GM23338 (cell line): ENCODE measurements at regions not wholly inside any gene's neighbourhood (a gene's known extent, or its start where the extent isn't known, plus 50 kb on each side); places are given as distances from the start of the nearest gene placed in this dataset.

ENCODE experiments used
- ATAC-seq: fragments of 200-7000 bp; cut with Tn5 transposase; 3 replicates; pipeline ENCODE4 v1.9.1; 2020
- DNase-seq: peaks from one replicate; pipeline ENCODE4 v3.0.0-alpha.2; 2015; ENCODE audit warnings: low spot score
- H2AFZ ChIP-seq: fragments of 200-600 bp; sonication (generic); 2 replicates; pipeline ENCODE4 v1.8.0; 2016; ENCODE audit warnings: antibody characterized with exemption, mild to moderate bottlenecking, moderate library complexity
- H3F3A ChIP-seq: fragments of 200-600 bp; sonication (generic); replicated peaks from 2 replicates; pipeline ENCODE4 v1.8.0; 2017; ENCODE audit warnings: antibody characterized with exemption, mixed run types, low read depth
- H3K27ac ChIP-seq: fragments of 200-600 bp; sonication (generic); 2 replicates; pipeline ENCODE4 v1.6.1; 2016; ENCODE audit warnings: low read depth
- H3K27me3 ChIP-seq: fragments of 200-600 bp; sonication (generic); 2 replicates; pipeline ENCODE4 v1.8.0; 2016; ENCODE audit warnings: mild to moderate bottlenecking, mixed run types, moderate library complexity; ENCODE audit not compliant: insufficient read depth
- H3K36me3 ChIP-seq: fragments of 200-600 bp; sonication (generic); 2 replicates; pipeline ENCODE4 v1.8.0; 2016; ENCODE audit warnings: mild to moderate bottlenecking; ENCODE audit not compliant: insufficient read depth
- H3K4me1 ChIP-seq: fragments of 200-600 bp; sonication (generic); 2 replicates; pipeline ENCODE4 v1.8.0; 2016; ENCODE audit warnings: mild to moderate bottlenecking, moderate library complexity; ENCODE audit not compliant: insufficient read depth
- H3K4me2 ChIP-seq: fragments of 200-600 bp; sonication (generic); 2 replicates; pipeline ENCODE4 v1.7.1; 2017; ENCODE audit warnings: mixed run types
- H3K4me3 ChIP-seq: fragments of 200-600 bp; sonication (generic); 2 replicates; pipeline ENCODE4 v1.6.1; 2016; ENCODE audit warnings: mixed run types
- H3K79me2 ChIP-seq: fragments of 200-600 bp; sonication (generic); replicated peaks from 2 replicates; pipeline ENCODE4 v1.8.0; 2017; ENCODE audit warnings: mild to moderate bottlenecking; ENCODE audit not compliant: insufficient read depth
- H3K9me2 ChIP-seq: fragments of 200-600 bp; sonication (generic); 2 replicates; pipeline ENCODE4 v1.8.0; 2017; ENCODE audit not compliant: insufficient read depth
- H4K20me1 ChIP-seq: fragments of 200-600 bp; sonication (generic); replicated peaks from 2 replicates; pipeline ENCODE4 v1.8.0; 2017; ENCODE audit warnings: mild to moderate bottlenecking; ENCODE audit not compliant: insufficient read depth
- H3K27ac Mint-ChIP-seq: 2 replicates; pipeline ENCODE4 v1.8.0; 2020; ENCODE audit warnings: inconsistent platforms, mild to moderate bottlenecking, moderate library complexity, mixed read lengths
- H3K27me3 Mint-ChIP-seq: 3 replicates; pipeline ENCODE4 v1.8.0; 2022; ENCODE audit warnings: low read depth, mild to moderate bottlenecking, moderate library complexity, mixed read lengths, inconsistent platforms; ENCODE audit not compliant: insufficient read depth, poor library complexity
- H3K36me3 Mint-ChIP-seq: 3 replicates; pipeline ENCODE4 v1.8.0; 2021; ENCODE audit warnings: low read depth, mild to moderate bottlenecking, inconsistent platforms, moderate library complexity, mixed read lengths
- H3K4me1 Mint-ChIP-seq: 3 replicates; pipeline ENCODE4 v1.8.0; 2020; ENCODE audit warnings: mild to moderate bottlenecking, inconsistent platforms, mixed read lengths
- H3K4me3 Mint-ChIP-seq: 3 replicates; pipeline ENCODE4 v1.8.0; 2021; ENCODE audit warnings: moderate library complexity, mild to moderate bottlenecking, inconsistent platforms, mixed read lengths
- H3K9me3 Mint-ChIP-seq: 3 replicates; pipeline ENCODE4 v1.8.0; 2020; ENCODE audit warnings: moderate library complexity, mild to moderate bottlenecking, inconsistent platforms, mixed read lengths
- CREB1 ChIP-seq: fragments of 250-450 bp; sonication (Bioruptor Pico); IDR thresholded peaks from 2 replicates; pipeline ENCODE4 v1.5.0; 2020; ENCODE audit warnings: low read depth, mild to moderate bottlenecking, moderate library complexity
- ETS1 ChIP-seq: IDR thresholded peaks from 2 replicates; pipeline ENCODE4 v1.6.1; 2016; ENCODE audit warnings: antibody characterized with exemption
- EZH2 ChIP-seq: fragments of 200-600 bp; sonication (generic); IDR thresholded peaks from one replicate; pipeline ENCODE4 v1.8.0; 2017; ENCODE audit warnings: antibody characterized with exemption, mild to moderate bottlenecking, low read depth; ENCODE audit not compliant: unreplicated experiment
- EZH2phosphoT487 ChIP-seq: fragments of 200-600 bp; sonication (generic); IDR thresholded peaks from one replicate; pipeline ENCODE4 v1.8.1; 2018; ENCODE audit warnings: antibody characterized with exemption; ENCODE audit not compliant: unreplicated experiment
- JUNB ChIP-seq: IDR thresholded peaks from one replicate; pipeline ENCODE4 v1.6.1; 2016; ENCODE audit warnings: antibody characterized with exemption; ENCODE audit not compliant: unreplicated experiment
- NANOG ChIP-seq: IDR thresholded peaks from 2 replicates; pipeline ENCODE4 v1.6.1; 2016; ENCODE audit warnings: antibody characterized with exemption, borderline replicate concordance
- POLR2AphosphoS5 ChIP-seq: IDR thresholded peaks from 2 replicates; pipeline ENCODE4 v1.6.1; 2016; ENCODE audit warnings: antibody characterized with exemption, low read depth
- REST ChIP-seq: IDR thresholded peaks from one replicate; pipeline ENCODE4 v1.6.1; 2018; ENCODE audit warnings: antibody characterized with exemption; ENCODE audit not compliant: unreplicated experiment
- STAT1 ChIP-seq: IDR thresholded peaks from one replicate; pipeline ENCODE4 v1.6.1; 2016; ENCODE audit warnings: antibody characterized with exemption; ENCODE audit not compliant: unreplicated experiment
- ZNF114 ChIP-seq: fragments of 250-450 bp; sonication (Bioruptor Pico); IDR thresholded peaks from 2 replicates; pipeline ENCODE4 v1.5.0; 2020; ENCODE audit warnings: mild to moderate bottlenecking, moderate library complexity
- ZNF331 ChIP-seq: fragments of 250-450 bp; sonication (Bioruptor Pico); IDR thresholded peaks from 2 replicates; pipeline ENCODE4 v1.5.0; 2020; ENCODE audit warnings: low read depth, mild to moderate bottlenecking, moderate library complexity
- ZNF462 ChIP-seq: fragments of 250-450 bp; sonication (Bioruptor Pico); IDR thresholded peaks from 2 replicates; pipeline ENCODE4 v1.5.0; 2020; ENCODE audit warnings: mild to moderate bottlenecking, moderate library complexity
- TF ChIP-seq, protein P1 (sequence below), 2 experiments: fragments of 200-600 bp in 1 of 2; sonication (generic) in 1 of 2; conservative IDR thresholded peaks; 2 replicates each; pipeline versions ENCODE4 v1.5.1 to v1.6.1; 2016 to 2017; ENCODE audit warnings: antibody characterized with exemption in 2 of 2, low read depth in 2 of 2, mild to moderate bottlenecking in 2 of 2, moderate library complexity in 1 of 2

GRCh38 chr6:41489120-41489851 is 56.9 kb upstream of the FOXP4 start:
- DNase-seq = no peak
- Mint-ChIP-seq H3K27ac (no peak overlapping the region), H3K36me3 (no peaks in the 10 kb centered on the region), H3K27me3 (peaks cover 36% of the 10 kb centered on the region), H3K4me1 (peaks cover 67% of the 10 kb centered on the region), H3K4me3 (peak overlapping the region; percentile 7; the same call in 2 of the 3 replicates), H3K9me3 (no peaks in the 10 kb centered on the region)
- peaks cover 51% of the 10 kb centered on the region for H3K4me1 ChIP-seq
- TF ChIP-seq CREB1 = no peak
- no peak for TF ChIP-seq NANOG
- no peak for TF ChIP-seq EZH2
- no peak for TF ChIP-seq STAT1
- TF ChIP-seq, protein P1, sequence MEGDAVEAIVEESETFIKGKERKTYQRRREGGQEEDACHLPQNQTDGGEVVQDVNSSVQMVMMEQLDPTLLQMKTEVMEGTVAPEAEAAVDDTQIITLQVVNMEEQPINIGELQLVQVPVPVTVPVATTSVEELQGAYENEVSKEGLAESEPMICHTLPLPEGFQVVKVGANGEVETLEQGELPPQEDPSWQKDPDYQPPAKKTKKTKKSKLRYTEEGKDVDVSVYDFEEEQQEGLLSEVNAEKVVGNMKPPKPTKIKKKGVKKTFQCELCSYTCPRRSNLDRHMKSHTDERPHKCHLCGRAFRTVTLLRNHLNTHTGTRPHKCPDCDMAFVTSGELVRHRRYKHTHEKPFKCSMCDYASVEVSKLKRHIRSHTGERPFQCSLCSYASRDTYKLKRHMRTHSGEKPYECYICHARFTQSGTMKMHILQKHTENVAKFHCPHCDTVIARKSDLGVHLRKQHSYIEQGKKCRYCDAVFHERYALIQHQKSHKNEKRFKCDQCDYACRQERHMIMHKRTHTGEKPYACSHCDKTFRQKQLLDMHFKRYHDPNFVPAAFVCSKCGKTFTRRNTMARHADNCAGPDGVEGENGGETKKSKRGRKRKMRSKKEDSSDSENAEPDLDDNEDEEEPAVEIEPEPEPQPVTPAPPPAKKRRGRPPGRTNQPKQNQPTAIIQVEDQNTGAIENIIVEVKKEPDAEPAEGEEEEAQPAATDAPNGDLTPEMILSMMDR (conservative IDR thresholded peaks at IDR 0.05; ENCODE audit: low read depth in 2 of 2) = no peak
- TF ChIP-seq REST = no peak
- no peak for TF ChIP-seq ZNF462
- TF ChIP-seq ZNF114 = no peak
- no peak for TF ChIP-seq ZNF331 (CRISPR knock-in tag)
- TF ChIP-seq JUNB = no peak
- TF ChIP-seq ETS1 = no peak
- no peak for TF ChIP-seq POLR2AphosphoS5
- no peak for TF ChIP-seq EZH2phosphoT487
- H3K27ac ChIP-seq = no peak overlapping the region
- H3K9me2 ChIP-seq = no peaks in the 10 kb centered on the region
- H3K79me2 ChIP-seq = no peaks in the 10 kb centered on the region
- H2AFZ ChIP-seq = peak overlapping the region; percentile 83
- no peaks in the 10 kb centered on the region for H3K36me3 ChIP-seq
- peaks cover 51% of the 10 kb centered on the region for H3K27me3 ChIP-seq
- peak overlapping the region; percentile 65 for H3K4me2 ChIP-seq
- ATAC-seq = peak; percentile 40
- no peak overlapping the region for H3K4me3 ChIP-seq
- 0 out of 2 replicates have a peak, but pooled peaks cover 8% of the 10 kb centered on the region for H3F3A ChIP-seq
- H4K20me1 ChIP-seq = no peaks in the 10 kb centered on the region
